Posterior cingulate gyrus (tissue), 11 donors: ENCODE measurements at regions not wholly inside any gene's neighbourhood (a gene's known extent, or its start where the extent isn't known, plus 50 kb on each side); places are given as distances from the start of the nearest gene placed in this dataset.

Experiments used
- DNase-seq, 10 donors: peaks; one replicate each; pipeline versions ENCODE4 v3.0.0 to v3.0.0-alpha.2; 2020 to 2021; ENCODE audit warnings: mixed read lengths in 3 of 10
- intact Hi-C: fragments of 100-400 bp; cut with DNase I; formaldehyde crosslinking; loops from one replicate; pipeline ENCODE4 v1.15.1; 2023

GRCh38 chr11:109733245-109733644 lies 311.3 kb downstream of the C11orf87 start:
- DNase-seq = no peak
- intact Hi-C loops = no loop called here

GRCh38 chr11:109734566-109734965 lies 312.6 kb downstream of the C11orf87 start:
- intact Hi-C loops = no loop called here
- DNase-seq = no peak

GRCh38 chr11:109735128-109735527 lies 313.1 kb downstream of the C11orf87 start:
- intact Hi-C loops = no loop called here
- DNase-seq = no peak

GRCh38 chr11:109739379-109739778 lies 317.4 kb downstream of the C11orf87 start:
- DNase-seq = no peak
- intact Hi-C loops = no loop called here

- intact Hi-C loops = no loop called here
- DNase-seq = no peak
Observed at GRCh38 chr11:109745996-109746625, 324.1 kb downstream of the C11orf87 start.

GRCh38 chr11:109747839-109748238 lies 325.8 kb downstream of the C11orf87 start:
- DNase-seq = no peak
- intact Hi-C loops = no loop called here

GRCh38 chr11:109749476-109749875 lies 327.5 kb downstream of the C11orf87 start:
- intact Hi-C loops = no loop called here
- DNase-seq = no peak

GRCh38 chr11:109750964-109751363 lies 329.0 kb downstream of the C11orf87 start:
- intact Hi-C loops = no loop called here
- DNase-seq = no peak

GRCh38 chr11:109752212-109752825 lies 330.3 kb downstream of the C11orf87 start:
- intact Hi-C loops = no loop called here
- no peak for DNase-seq

GRCh38 chr11:109756521-109756920 lies 334.5 kb downstream of the C11orf87 start:
- DNase-seq = no peak
- intact Hi-C loops = no loop called here

GRCh38 chr11:109756951-109757350 lies 335.0 kb downstream of the C11orf87 start:
- peak in 7 of 10 donors; percentile 13 to 88 (median 29) for DNase-seq
- intact Hi-C loops = no loop called here

GRCh38 chr11:109762546-109762945 lies 330.6 kb upstream of the ZC3H12C start:
- no peak for DNase-seq
- intact Hi-C loops = no loop called here

GRCh38 chr11:109765709-109766311 lies 327.4 kb upstream of the ZC3H12C start:
- intact Hi-C loops = no loop called here
- no peak for DNase-seq

GRCh38 chr11:109769858-109770257 lies 323.3 kb upstream of the ZC3H12C start:
- intact Hi-C loops = no loop called here
- DNase-seq = no peak

GRCh38 chr11:109770323-109770722 lies 322.9 kb upstream of the ZC3H12C start:
- no peak for DNase-seq

GRCh38 chr11:109772892-109773291 lies 320.3 kb upstream of the ZC3H12C start:
- DNase-seq = peak in 6 of 10 donors; percentile 10 to 77 (median 20)

More at GRCh38 chr11:109770323-109770722, 322.9 kb upstream of the ZC3H12C start:
- intact Hi-C loops = no loop called here

GRCh38 chr11:109775686-109776085 lies 317.5 kb upstream of the ZC3H12C start:
- no peak for DNase-seq
- intact Hi-C loops = no loop called here

More at GRCh38 chr11:109772892-109773291, 320.3 kb upstream of the ZC3H12C start:
- intact Hi-C loops = no loop called here

- intact Hi-C loops = no loop called here
- no peak for DNase-seq
Observed at GRCh38 chr11:109783014-109783413, 310.2 kb upstream of the ZC3H12C start.

GRCh38 chr11:109783840-109784239 lies 309.4 kb upstream of the ZC3H12C start:
- intact Hi-C loops = no loop called here
- no peak for DNase-seq

GRCh38 chr11:109784536-109784935 lies 308.7 kb upstream of the ZC3H12C start:
- intact Hi-C loops = no loop called here
- DNase-seq = no peak

- DNase-seq = no peak
- intact Hi-C loops = no loop called here
Observed at GRCh38 chr11:109785198-109785597, 308.0 kb upstream of the ZC3H12C start.

- intact Hi-C loops = no loop called here
- no peak for DNase-seq
Observed at GRCh38 chr11:109785714-109786113, 307.5 kb upstream of the ZC3H12C start.
